GM19351 (cell line): ENCODE measurements at regions not wholly inside any gene's neighbourhood (a gene's known extent, or its start where the extent isn't known, plus 50 kb on each side); places are given as distances from the start of the nearest gene placed in this dataset.
A peak's percentile ranks its signal among the peaks of the same experiment; 100 is the strongest.
"Not testable (repeated sequence)": the region's sequence is repeated elsewhere in the genome, so short reads cannot be mapped to it uniquely, and the experiment has no call there.

Experiments used
- ATAC-seq: cut with Tn5 transposase; IDR thresholded peaks from one replicate; pipeline ENCODE4 v1.9.1; 2021; ENCODE audit warnings: mild to moderate bottlenecking, moderate library complexity; ENCODE audit not compliant: unreplicated experiment

GRCh38 chr6:170149681-170150589, 140.9 kb downstream of the DLL1 start:
- no peak for ATAC-seq

- ATAC-seq = no peak
These were observed 142.0 kb downstream of the DLL1 start for GRCh38 chr6:170148709-170149470.

DNA sequence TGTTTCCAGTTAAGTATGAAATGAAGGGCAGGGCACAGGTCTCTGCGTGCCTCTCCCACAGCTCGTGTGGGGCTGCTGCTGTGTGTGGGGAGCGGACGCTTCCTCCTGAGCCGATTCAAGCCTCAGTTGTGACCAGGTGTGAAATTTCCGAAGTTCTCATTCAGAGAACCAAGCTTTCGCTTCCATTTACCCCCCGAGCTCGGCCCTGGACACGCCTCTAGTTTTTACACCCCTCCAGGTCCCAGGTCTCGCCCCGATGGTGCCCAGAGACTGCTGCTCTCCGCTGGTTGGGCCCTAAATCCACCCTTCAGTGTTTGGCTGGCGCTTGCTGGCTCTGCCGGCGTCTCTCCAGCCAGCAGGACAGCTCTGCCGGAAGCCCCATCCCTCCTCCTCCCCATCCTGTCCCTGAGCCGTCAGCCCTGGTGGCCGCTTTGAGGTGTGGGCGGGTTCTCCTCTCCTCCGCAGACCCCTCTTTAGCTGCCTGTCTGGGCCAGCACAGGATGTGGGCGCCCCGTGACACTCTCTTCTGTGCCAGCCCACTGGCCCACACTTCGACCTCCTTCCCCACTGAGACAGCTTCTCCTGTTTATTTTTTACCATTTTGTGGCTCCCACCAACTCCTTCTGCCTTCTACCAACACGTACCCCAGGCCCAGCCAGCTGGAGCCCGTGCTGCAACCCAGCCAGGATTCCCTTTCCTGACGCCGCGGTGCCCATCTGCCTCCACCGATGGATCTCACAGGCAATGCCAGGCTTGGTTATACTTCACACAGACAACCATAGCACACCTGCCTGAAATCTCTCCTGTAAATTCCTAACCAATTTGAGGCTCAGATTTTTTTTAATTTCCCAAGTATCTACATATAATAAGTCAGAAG, 142.8 kb downstream of the DLL1 start:
- ATAC-seq = peak; percentile 77

DNA sequence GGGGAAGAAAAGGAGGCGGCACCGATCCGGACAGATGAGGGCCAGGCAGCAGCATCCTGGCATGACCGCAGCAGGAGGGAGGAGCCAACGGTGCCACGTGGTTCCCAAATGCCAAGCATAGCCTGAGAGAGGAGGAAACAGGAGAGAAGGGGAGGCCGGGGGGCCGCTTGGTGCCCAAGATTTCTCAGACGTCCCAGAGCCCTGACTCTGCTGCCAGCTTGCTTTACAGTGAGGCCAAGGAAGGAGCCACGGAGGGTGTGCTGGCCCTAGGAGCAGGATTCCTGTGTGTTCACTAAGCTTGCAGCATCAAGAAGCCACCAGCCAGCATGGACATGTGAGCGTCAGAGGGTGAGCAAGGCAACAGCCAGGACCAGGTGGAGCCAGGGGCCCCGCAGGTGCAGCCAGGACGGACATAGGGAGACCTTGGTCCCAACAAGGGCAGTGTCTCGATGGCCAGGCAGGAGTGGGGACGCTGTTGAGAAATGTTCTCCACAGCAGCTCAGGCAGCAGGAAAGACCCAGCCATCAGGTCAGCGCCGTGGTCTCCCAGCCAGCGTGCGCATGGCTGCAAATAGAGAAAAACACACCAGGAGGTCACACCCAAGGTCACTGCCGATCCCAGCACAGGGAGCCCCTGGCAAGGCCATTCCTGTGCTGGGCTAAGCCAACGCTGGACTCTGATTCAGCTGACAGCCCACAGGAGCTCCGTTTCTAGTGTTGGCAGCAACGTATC, 143.7 kb downstream of the DLL1 start:
- no peak for ATAC-seq

- no peak for ATAC-seq
These were observed 144.2 kb downstream of the DLL1 start for GRCh38 chr6:170146640-170147039.

DNA sequence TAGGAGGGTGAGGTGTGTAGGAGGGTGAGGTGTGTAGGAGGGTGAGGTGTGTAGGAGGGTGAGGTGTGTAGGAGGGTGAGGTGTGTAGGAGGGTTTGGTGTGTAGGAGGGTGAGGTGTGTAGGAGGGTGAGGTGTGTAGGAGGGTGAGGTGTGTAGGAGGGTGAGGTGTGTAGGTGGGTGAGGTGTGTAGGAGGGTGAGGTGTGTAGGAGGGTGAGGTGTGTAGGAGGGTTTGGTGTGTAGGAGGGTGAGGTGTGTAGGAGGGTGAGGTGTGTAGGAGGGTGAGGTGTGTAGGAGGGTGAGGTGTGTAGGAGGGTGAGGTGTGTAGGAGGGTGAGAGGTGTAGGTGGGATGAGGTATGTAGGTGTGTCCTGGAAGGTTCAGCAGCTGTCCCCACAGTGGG, 144.7 kb downstream of the DLL1 start:
- ATAC-seq = not testable (repeated sequence)

DNA sequence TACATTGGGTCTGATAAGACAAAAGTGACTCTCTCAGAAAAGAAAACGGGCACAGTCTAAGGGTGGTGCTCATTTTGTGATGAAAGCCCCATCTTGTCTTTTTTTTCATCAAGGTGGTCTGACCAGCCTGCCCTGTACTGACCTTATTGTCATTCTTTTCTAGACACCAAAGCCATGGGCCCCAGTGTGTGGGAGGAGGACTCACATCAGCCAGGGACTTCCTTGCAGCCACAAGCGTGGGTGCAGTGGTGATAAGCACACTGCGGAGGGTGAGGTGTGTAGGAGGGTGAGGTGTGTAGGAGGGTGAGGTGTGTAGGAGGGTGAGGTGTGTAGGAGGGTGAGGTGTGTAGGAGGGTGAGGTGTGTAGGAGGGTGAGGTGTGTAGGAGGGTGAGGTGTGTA, 145.2 kb downstream of the DLL1 start:
- not testable (repeated sequence) for ATAC-seq

GRCh38 chr6:170145272-170145592, 145.6 kb downstream of the DLL1 start:
- no peak for ATAC-seq

DNA sequence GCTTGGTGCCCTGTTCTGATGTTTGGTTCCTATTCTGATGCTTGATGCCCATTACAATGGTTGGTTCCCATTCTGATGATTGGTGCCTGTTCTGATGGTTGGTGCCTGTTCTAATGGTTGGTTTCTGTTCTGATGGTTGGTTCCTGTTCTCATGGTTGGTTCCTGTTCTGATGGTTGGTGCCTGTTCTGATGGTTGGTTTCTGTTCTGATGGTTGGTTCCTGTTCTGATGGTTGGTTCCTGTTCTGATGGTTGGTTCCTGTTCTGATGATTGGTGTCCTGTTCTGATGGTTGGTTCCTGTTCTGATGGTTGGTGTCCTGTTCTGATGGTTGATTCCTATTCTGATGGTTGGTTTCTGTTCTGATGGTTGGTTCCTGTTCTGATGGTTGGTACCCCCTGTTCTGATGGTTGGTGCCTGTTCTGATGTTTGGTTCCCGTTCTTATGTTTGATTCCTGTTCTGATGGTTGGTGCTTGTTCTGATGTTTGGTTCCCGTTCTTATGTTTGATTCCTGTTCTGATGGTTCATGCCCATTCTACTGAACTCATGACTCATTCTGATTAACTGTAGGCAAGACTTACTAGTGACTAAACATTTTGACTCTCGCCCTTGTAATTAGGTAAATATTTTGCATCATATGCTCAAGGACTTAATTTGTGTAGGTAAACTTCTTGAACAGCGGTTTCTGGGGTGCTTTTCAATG, 146.2 kb downstream of the DLL1 start:
- ATAC-seq = no peak

- no peak for ATAC-seq
These were observed 147.3 kb downstream of the DLL1 start for GRCh38 chr6:170143401-170144150.

GRCh38 chr6:170142559-170142958, 148.3 kb downstream of the DLL1 start:
- no peak for ATAC-seq

DNA sequence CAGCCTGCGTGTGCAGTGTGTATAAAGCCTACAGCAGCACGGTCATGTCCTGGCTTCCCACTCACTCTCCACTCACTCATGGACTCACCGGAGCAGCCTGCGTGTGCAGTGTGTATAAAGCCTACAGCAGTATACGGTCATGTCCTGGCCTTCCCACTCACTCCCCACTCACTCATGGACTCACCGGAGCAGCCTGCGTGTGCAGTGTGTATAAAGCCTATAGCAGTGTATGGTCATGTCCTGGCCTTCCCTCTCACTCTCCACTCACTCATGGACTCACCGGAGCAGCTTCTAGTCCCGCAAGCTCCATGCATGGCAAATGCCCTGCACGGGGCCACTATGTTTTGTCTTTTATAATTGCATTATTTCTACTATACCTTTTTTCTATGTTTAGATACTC, 149.8 kb downstream of the DLL1 start:
- not testable (repeated sequence) for ATAC-seq

DNA sequence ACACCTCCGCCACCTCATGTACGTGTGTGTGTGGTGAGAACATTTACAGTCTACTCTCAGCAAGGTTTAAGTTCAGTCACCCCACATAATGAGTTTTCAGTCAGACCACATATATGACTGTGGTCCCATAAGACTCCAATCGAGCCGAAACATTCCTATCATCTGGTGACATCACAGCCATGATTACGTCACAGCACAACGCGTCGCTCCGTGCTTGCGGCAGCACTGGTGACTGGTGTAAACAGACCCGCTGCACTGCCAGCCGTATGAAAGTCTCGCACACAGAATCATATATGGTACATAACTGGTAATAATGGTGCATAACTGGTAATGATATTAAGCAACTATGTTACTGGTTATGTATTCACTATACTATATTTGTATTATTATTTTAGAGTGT, 150.7 kb downstream of the DLL1 start:
- no peak for ATAC-seq

DNA sequence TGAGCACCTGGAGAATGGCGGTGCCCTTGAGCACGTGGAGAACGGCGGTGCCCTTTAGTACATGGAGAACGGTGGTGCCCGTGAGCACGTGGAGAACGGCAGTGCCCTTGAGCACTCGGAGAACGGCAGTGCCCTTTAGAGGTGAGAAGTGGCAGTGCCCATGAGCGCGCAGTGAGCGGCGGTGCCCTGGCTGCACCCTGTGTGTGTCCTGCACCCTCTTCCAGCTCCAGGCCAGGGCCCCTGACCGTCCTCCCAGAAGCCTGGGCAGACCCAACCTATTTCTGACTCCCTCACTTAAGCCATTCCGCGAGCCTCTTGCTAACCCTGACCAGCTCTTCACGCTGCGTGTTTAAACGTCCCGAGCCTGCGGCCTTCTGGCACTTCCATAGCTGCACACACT, 151.3 kb downstream of the DLL1 start:
- no peak for ATAC-seq

- ATAC-seq = not testable (repeated sequence)
These were observed 151.8 kb downstream of the DLL1 start for GRCh38 chr6:170139046-170139445.

DNA sequence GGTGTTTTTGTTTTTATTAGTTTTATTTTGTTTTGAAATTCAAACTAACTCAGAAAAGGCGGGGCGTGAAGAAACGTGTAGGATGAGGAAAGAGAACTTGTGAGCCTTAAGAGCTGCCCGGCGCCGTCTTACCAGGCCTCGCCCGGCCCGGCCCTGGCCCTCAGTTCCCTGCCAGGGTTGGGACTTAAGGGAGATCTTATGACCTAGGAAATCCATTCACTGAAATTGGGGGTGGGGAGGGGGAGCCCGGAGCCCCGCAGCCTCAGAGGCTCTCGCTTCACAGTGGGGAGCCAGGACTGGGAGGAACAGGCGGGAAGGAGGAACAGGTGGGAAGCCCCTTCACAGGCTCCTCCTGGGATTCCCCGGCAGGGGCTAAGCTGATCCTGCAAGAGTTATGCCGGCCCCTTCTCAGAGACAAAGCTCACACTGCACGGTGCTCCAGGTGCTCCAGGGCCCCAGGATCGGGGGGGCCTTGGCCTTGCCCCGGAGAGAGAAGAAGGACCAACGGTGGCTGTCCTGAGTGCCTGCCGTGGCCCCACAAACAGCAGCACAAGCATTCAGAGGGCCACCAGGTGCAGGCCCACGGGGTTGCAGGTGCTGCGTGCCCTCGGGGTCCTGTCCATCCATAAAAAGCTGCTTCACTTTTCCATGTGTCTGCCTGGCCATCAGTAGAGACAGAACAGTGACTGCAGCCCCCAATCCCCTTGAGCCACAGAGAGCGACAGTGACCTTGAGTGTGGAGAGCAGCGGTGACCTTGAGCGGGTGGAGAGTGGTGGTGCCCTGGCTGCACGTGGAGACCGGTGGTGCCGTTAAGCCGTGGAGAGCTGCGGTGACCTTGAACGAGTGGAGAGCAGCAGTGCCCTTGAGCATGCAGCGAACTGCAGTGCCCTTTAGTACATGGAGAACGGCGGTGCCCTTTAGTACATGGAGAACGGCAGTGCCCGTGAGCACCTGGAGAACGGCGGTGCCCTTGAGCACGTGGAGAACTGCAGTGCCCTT, 152.7 kb downstream of the DLL1 start:
- no peak for ATAC-seq

DNA sequence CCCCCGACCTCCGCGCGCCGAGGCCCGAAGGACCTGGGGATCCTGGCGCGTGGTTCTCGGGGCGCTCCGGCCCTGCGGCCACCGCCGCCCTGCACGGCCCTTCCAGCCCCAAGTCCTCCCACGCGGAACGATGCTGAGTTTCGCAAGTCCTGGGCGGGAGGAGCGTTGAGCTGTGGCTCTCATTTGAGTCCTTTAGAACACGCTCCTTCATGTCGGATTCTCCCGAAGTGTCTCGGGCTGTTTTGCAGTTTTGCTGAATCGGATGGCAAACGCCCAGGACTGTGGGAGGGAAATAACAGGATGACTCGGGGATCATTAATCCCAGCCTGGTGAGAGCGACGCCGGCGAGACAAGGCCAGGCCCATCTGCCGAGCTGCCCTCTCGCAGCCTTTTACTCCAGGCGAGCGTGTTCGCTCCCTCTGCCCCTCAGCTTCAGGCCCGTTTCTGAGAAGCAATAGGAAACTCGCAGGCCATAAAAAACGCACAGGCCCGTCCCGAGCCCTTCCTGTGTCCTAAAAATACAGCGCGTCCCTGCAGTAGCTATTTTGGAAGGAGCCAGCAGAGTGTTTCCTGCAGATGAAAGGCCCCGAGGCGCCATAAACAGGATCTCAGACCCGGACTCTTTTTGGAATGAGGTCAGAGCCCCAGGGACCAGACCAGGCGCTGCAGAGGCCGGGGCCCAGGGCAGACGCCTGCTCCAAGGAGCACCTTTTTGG, 153.5 kb downstream of the DLL1 start:
- no peak for ATAC-seq
